Retinal pigment epithelial cell (primary cell): ENCODE measurements at regions not wholly inside any gene's neighbourhood (a gene's known extent, or its start where the extent isn't known, plus 50 kb on each side); places are given as distances from the start of the nearest gene placed in this dataset.

Experiments
- DNase-seq: peaks from one replicate; pipeline ENCODE4 v3.0.0-alpha.2; 2010; ENCODE audit warnings: low read depth
- H3K4me3 ChIP-seq: 2 replicates; pipeline ENCODE4 v1.5.1; 2011; ENCODE audit warnings: mild to moderate bottlenecking, low read length, control low read depth, moderate library complexity
- CTCF ChIP-seq: conservative IDR thresholded peaks from 2 replicates; pipeline ENCODE4 v1.5.1; 2011; ENCODE audit warnings: low read depth, low read length, control low read depth, inconsistent platforms

GRCh38 chr2:200068642-200069041, 113.3 kb downstream of the MAIP1 start:
- no peak for TF ChIP-seq CTCF
- no peak overlapping the region for H3K4me3 ChIP-seq
- DNase-seq = no peak

- peak; percentile 80 for DNase-seq
- no peak for TF ChIP-seq CTCF
- no peak overlapping the region for H3K4me3 ChIP-seq
These were observed 121.8 kb downstream of the MAIP1 start for GRCh38 chr2:200077210-200077650.

GRCh38 chr2:200077838-200078237, 122.5 kb downstream of the MAIP1 start:
- no peak overlapping the region for H3K4me3 ChIP-seq
- TF ChIP-seq CTCF = no peak
- DNase-seq = no peak

- no peak for DNase-seq
- no peak for TF ChIP-seq CTCF
- H3K4me3 ChIP-seq = no peak overlapping the region
These were observed 124.0 kb downstream of the MAIP1 start for GRCh38 chr2:200079356-200079755.

GRCh38 chr2:200081236-200081635, 125.9 kb downstream of the MAIP1 start:
- peak; percentile 92 for DNase-seq
- H3K4me3 ChIP-seq = no peak overlapping the region
- no peak for TF ChIP-seq CTCF

GRCh38 chr2:200081811-200082210, 126.4 kb downstream of the MAIP1 start:
- TF ChIP-seq CTCF = no peak
- H3K4me3 ChIP-seq = no peak overlapping the region
- no peak for DNase-seq

- DNase-seq = no peak
- no peak overlapping the region for H3K4me3 ChIP-seq
- TF ChIP-seq CTCF = no peak
These were observed 128.7 kb downstream of the MAIP1 start for GRCh38 chr2:200084036-200084435.
